MV-4-11 (cell line): ENCODE measurements at regions not wholly inside any gene's neighbourhood (a gene's known extent, or its start where the extent isn't known, plus 50 kb on each side); places are given as distances from the start of the nearest gene placed in this dataset.
"Not testable (repeated sequence)": the region's sequence is repeated elsewhere in the genome, so short reads cannot be mapped to it uniquely, and the experiment has no call there.

Source experiments
- DNase-seq: peaks from one replicate; lab custom pipeline; 2025; lab: John Stamatoyannopoulos, UW

DNA sequence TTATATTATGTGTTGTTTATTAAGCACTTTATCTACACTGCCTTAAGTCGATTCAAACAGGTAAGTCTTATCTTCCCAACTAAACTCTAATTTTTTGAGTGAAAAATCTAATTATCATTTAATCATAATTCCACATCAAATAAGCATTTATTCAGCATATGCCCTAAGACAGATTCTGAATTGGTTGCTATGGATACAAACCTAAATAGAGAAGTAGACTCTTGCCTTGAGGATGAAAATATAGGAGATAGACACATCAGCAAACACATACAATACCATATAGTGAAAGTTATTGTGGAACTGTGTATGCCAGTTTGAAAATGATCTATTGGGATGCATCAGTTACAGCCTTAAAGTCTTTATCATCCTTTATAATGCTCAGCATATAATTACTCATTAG is 1679.9 kb downstream of the SLITRK1 start:
- DNase-seq, result no peak

DNA sequence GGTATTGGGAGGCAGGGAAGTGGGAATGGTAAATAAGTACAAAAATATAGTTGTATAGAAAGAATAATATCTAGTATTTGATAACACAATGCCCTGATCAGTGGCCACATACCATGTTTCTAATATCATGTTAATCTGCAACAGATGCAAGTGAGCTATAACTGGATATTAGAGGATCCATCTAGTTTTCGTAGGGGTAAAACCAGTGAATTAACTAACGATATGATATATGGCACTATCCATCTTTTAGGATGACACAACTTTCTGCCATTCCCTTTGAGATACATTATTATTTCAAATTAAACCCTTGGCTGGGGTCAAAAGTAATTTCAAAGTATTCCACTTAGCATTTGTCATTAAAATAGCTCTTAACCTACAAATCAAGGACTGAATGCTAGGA is 1686.2 kb downstream of the SLITRK1 start:
- DNase-seq, result no peak

DNA sequence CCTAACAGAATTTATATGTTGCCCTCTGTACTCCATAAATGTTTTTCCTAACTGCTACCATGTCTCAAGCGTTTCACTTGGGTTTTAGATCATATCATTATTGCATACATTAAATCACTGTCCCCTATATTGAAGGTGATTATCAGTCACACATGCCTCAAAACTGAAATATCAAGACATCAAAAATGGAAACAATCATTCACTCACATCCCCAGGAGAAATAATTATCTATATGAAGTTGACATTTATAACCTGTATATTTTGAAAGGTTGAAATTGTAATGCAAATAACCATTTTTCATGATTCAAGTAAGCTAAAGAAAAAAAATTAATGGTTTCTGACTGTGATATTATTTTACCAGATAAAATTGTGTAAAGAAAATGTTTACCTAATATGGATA is 1695.0 kb downstream of the SLITRK1 start:
- no peak for DNase-seq

DNA sequence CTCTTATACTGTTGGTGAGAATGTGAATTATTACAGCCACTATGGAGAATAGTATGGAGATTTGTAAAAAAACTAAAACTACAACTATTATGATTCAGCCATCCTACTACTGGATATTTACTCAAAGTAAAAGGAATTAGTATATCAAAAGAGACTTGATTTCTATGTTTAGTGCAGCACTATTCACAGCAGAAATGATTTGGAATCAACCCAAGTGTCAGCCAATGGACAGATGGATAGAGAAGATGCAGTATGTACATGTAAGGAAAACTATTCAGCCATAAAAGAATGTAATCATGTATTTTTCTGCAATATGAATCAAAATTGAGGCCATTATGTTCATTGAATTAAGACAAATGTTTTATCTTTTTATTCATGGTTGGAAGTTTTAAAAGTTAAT is 1705.5 kb downstream of the SLITRK1 start:
- no peak for DNase-seq

DNA sequence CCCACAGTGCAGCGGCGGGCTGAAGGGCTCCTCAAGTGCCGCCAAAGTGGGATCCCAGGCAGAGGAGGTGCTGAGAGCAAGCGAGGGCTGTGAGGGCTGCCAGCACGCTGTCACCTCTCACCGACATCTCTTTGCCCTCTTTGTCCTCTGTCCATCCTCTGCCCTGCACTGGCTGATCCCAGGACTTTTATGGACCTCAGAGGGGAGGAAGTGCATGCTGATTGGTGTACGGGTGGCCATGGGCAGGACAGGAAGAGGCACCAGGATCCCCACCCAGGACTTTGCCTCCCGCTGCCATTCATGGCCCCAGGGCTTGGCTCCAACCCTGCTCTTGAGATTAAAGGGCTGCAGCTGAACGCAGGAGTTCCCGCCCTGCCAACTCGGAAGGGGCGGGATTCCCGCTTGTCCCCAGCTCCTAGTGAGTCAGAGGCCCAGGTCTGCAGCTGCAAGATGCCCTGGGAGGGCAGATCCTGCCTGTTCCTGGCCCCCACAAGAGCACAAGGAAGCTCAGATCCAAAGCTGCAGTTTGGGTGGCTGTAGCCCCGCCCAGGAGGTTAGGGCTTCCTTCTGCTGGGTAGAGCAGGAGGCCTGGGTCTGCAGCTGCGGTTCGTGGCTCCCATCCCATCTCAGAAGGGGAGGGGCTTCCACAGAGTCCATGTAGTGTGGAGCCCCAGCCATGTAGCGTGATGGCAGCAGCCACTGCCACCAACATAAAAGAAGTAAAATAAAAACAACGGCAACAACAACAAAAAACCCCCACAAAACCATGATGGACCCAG is 1716.7 kb downstream of the SLITRK1 start:
- no peak for DNase-seq

DNA sequence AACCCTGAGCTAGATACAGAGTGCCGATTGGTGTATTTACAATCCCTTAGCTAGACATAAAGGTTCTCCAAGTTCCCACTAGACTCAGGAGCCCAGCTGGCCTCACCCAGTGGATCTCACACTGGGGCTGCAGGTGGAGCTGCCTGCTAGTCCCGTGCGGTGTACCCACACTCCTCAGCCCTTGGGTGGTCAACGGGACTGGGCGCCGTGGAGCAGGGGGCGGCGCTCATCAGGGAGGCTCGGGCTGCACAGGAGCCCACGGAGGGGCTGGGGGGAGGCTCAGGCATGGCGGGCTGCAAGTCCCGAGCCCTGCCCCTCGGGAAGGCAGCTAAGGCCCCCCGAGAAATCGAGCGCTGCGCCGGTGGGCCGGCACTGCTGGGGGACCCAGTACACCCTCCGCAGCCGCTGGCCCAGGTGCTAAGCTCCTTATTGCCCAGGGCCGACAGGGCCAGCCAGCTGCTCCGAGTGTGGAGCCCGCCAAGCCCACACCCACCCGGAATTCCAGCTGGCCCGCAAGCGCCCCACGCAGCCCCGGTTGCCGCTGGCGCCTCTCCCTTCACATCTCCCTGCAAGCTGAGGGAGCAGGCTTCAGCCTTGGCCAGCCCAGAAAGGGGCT is 1717.4 kb downstream of the SLITRK1 start:
- DNase-seq, result not testable (repeated sequence)

DNA sequence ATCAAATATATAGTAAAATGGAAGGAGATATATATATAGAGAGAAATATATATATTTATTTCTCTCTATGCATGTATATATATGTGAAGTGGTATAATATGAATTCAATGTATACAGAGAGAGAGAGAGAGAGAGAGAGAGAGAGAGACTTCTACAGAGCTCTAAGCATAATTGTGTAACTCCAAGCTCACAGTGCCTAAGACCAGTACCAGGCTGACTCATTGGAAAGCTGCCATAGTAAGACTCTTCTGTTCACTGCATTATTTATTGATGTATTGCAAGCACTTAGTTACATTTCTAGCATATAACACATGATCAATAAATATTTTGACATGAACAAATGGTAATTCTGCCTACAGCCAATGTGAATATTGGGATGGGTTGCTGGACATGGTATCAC is 1734.7 kb downstream of the SLITRK1 start:
- DNase-seq, result no peak

DNA sequence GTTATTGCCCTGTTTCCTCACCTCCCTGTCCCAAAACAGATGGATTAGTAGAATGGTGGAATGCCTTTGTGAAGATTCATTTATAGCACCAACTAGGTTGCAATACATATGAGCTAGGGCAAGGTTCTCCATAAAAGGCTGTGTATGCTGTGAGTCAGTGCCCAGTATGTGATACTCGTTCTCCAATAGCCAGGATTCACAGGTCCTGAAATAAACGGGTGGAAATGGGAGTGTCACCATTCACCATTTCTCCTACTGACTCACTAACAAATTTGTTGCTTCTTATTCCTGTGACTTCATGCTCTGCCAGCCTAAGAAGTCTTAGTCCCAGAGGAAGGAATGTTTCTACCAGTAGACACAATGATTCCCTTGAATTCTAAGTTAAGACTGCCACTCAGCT is 1745.4 kb downstream of the SLITRK1 start:
- DNase-seq, result no peak

DNA sequence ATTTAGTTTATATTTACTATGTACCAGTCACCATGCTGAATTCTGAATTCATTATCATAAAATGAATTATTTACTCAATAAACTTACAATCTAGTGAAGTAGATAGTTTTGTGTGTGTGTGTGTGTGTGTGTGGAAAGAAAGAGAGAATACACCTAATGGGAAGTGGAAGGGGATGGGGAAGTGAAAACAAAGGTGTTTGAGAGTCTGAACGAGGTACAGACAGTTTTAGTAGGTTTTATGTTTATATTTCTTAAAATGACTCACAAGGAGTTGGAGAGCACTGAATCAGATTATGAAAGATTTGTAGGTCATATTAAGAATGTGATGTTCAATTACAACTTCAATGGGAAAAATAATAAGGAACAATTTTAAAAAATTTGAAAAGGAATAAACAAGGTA is 1753.0 kb downstream of the SLITRK1 start:
- no peak for DNase-seq

DNA sequence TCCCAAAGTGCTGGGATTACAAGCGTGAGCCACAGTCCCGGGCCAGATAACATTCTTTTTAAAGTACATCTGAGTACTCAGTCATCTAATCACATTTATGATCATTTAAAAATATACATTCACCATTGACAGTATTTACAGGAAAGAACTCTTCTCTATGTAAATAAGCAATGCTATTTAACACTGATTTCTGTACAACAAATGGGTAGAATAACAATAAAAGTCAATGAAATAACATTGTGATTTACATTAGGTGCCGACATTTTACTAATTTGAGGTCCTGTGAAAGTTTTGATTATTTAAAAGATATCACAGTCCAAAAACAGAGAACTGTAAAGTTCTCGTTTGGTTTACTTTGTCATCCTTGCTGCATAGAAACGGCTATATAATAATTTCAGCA is 1763.7 kb downstream of the SLITRK1 start:
- no peak for DNase-seq

DNA sequence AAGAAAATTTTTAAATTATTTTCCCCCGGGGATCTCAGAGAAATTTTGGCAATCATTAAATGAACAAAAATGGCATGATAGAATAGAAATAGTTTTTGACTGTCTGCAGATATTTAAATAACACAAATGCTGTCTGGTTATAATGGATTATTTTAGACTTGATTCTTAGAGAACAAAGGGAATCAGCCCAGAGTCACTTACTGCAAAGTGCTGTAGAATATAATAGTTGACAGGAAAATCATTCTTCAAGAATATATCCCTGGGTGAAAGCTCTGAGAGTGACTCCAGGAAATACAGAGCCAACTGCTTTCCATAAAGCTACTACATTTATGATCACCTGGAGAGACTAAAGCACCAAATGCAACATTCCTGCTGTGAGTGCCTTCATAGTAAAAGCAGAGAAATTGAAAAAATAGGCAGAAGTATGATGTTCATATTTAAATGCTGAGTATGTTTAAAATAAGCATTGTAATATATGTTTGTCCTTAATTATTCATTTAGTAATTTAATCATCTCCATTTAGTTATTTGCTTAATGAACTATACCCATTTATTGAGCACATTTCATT is 1765.8 kb downstream of the SLITRK1 start:
- no peak for DNase-seq

DNA sequence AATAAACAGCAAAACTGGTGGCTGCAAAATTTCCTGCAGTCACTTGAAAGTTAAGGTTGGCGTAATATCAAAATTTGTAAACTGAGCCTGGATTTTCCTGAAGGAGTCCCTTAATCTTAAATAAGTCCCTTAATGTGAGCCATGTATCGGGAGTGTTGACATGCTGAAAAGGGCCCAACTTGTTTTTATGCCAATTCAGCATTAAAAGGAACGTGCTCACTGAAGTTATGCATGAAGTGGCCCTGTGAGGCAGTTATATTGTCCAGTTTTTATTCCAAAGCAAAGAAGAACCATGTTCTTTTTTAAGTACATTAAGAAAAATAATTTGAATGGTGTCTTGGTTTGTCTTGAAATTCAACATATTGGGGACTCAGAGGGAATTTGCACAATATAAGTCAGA is 1766.9 kb downstream of the SLITRK1 start:
- DNase-seq, result no peak

DNA sequence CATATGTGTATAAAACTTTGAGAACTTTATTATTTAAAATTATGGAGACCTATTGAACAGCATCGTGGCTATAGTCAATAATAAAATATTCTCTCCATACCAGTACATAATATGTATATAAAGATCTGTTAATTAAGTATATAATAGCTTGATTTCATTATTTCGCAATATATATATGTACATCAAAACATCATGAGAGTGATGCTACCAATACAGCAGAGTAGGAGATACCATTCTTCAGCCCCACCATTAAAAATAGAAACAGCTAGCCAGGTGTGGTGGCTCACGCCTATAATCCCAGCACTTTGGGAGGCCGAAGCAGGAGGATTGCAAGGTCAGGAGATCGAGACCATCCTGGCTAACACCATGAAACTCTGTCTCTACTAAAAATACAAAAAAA is 1755.3 kb upstream of the SPRY2 start:
- no peak for DNase-seq

DNA sequence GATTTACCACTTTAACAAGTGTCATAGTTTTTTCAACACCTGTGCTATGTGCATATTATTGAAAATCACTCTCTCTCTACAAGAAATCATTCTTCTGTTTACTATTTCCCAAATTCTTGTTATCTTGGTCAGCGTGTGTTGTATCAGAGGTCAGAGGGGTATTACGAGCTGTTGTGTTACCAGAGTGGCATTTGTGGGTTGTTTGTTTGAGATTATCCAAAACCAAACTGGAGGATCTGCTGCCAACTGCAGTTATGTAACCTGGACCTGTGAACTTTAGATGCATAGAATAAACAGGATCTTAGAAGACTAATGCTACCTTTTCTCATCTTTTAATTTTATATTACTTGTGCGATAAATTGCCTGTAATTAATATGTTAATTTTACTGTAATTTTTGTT is 1751.4 kb upstream of the SPRY2 start:
- DNase-seq, result no peak

DNA sequence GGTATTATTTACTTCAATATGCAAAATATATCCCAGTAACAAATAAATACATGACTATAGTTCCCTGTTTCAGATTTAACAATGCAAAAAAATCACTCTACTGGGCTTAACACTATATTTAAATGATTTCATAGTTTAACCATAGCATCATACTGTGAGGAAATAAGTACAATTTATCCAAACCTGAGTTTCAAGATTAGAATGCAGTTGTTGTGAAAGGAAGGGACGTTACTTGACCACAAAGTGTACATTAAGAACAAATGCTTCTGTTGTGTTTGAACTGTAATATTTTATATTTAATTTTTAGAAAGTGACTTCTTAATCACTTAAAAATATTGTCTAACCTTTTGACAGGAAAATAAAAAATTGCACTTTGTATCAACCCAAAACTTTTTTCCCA is 1747.9 kb upstream of the SPRY2 start:
- no peak for DNase-seq

DNA sequence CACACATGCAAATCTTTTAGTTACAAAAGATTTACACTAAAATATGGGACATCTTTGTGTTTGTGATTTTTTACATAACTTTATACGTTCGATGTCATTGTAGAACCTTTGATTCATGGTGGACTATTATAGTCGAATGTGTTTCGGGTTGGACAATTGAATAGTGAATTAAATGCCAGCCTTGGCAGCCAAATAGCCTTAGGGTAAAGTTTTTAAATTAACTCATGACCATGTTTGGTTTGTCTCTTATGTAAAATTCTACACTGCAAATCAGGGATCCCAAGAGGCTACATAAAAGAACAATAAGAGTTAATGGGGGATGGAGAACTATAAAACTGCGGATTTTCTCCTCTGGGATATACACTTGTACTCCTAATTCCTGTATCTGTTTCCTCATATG is 1735.6 kb upstream of the SPRY2 start:
- DNase-seq, result no peak

DNA sequence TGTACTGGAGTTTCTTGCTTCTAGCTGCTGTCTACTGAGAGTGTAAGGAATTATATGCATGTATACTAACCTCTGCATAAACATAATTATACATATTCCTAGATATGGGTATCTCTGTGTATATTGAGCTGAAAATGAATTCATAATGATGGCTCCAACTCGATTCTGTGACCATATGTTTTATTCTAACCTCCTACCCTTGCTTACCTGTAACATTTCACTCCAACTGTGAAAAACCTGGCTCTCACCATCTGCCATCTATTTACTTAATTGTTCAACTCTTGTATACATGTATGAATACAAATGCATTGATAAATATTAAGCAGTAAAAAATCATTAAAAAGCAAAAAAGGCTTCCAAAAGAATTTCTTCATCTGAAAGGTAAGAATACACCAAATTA is 1729.5 kb upstream of the SPRY2 start:
- no peak for DNase-seq

DNA sequence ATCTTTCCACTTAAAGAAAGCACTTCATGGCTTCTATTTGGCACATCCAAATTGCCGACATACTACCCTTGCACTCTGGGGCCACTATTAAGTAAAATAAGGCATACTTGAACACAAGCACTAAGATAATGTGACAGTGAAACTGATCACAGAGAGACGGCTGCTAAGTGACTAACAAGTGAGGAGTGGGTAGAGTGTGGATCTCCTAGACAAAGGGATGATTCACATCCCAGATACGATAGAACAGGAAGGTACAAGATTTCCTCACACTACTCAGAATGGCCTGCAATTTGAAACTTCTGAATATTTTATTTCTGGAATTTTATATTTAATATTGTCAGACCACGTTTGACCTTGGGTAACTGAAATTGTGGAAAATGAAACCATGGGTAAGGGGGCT is 1721.8 kb upstream of the SPRY2 start:
- no peak for DNase-seq

DNA sequence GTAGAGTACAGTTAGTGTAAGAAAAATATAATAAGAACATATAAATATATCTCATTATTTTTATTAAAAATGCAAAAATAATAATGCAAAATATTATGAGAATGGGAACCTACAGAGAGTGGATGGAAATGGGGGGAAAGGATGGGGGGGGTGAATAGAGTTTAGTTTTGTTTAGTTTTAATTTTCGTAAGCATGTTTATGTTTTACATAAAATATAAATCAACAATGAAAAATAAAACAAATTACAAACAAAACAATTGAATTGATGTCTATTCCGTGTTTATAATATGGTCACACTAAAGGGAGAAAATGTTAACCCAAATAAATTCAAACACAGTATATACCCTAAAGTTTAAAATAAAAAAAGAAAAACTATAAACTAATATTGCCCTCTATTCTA is 1717.4 kb upstream of the SPRY2 start:
- no peak for DNase-seq

DNA sequence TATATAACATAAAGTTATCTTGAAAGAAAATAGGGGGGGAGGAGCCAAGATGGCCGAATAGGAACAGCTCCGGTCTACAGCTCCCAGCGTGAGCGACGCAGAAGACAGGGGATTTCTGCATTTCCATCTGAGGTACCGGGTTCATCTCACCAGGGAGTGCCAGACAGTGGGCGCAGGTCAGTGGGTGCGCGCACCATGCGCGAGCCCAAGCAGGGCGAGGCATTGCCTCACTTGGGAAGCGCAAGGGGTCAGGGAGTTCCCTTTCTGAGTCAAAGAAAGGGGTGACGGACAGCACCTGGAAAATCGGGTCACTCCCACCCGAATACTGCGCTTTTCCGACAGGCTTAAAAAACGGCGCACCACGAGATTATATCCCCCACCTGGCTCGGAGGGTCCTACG is 1704.4 kb upstream of the SPRY2 start:
- not testable (repeated sequence) for DNase-seq

DNA sequence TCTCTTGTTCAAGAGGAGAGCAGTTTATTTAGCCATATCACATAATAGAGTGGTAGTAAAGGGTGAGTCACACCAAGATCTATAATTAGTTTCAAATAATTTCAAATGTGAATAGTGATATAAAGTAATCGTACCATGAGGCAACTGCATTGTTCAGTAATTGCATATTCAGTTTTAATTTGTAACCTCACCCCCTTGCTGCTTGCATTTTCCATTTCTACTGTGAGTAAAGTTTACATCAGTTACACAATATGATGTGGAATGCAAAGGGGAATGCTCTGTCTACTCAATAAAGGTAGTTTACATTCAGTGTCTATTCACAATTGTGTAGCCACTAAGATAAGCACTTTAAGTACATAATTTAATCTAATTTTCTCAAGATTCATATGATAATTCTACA is 1695.7 kb upstream of the SPRY2 start:
- no peak for DNase-seq

DNA sequence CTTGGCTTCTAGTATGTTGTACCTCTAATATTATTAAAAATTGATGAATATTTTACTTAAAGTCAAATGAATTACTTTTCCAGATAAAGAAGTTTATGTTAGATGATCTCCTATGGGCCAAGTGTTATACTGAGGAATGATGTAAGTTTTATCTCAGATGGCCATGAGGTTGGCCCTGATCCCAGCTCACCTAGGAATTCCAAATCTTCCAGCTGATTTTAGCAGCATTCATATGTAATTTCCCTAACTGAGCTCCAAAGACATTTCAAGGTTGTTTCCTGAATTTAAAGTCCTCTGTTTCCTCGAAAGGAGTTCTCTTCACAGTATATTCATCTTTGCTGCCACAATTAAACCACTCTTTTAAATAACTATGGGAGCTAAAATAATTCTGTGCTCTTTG is 1670.4 kb upstream of the SPRY2 start:
- DNase-seq, result no peak

DNA sequence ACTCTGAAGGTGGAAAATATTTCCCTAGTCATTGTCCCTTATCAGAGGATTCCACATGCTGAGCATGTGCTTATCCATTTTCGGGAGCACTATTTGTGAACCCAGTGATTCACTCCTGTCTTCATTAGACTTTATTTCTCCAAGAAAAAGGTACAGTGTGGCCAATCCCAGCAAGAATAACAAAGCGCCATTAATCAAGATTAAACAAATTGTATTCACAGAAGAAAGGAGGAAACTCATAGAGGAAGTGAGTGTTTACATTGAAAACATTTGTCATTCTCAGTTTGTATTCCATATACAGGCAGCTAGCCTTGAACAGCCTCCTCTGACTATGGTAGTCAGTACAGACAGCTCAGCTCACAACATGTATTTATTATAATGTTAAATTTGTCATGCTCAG is 1669.9 kb upstream of the SPRY2 start:
- no peak for DNase-seq

DNA sequence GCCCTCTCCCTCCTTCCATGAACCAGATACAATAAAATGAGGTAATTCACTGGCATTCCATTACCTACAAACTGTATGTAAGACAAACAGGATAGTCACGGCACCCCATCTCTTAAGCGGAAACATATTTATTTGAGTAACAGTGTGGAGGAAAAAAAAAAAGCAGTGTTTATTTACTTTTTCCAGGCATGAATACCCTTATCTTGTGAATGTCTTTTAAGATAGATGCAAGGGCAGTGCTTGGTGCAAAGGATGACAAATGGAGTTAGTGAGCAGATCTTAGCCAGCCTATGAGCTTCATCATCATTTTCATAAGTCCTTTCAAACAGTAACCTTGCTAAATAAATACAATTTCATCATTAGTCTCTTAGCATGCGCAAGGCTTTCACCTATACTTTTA is 1661.8 kb upstream of the SPRY2 start:
- no peak for DNase-seq
